Ascending aorta (tissue), 2 donors: ENCODE measurements at regions not wholly inside any gene's neighbourhood (a gene's known extent, or its start where the extent isn't known, plus 50 kb on each side); places are given as distances from the start of the nearest gene placed in this dataset.

Source experiments
- DNase-seq, 2 donors: peaks; one replicate each; pipeline ENCODE4 v3.0.0-alpha.2; 2019; ENCODE audit warnings: low spot score in 2 of 2
- H3K27ac ChIP-seq, 2 donors: fragments of 200-600 bp; sonication (generic); one replicate each; pipeline ENCODE4 v1.5.1; 2016 to 2017; ENCODE audit warnings: mild to moderate bottlenecking in 1 of 2
- H3K27me3 ChIP-seq: fragments of 200-600 bp; sonication (generic); one replicate; pipeline ENCODE4 v1.5.1; 2017
- H3K36me3 ChIP-seq, 2 donors: fragments of 200-600 bp; sonication (generic); one replicate each; pipeline ENCODE4 v1.5.1; 2016
- H3K4me1 ChIP-seq, 2 donors: fragments of 200-600 bp; sonication (generic); one replicate each; pipeline ENCODE4 v1.5.1; 2016 to 2017; ENCODE audit warnings: mild to moderate bottlenecking in 1 of 2
- H3K4me3 ChIP-seq, 2 donors: fragments of 200-600 bp; sonication (generic); one replicate each; pipeline ENCODE4 v1.5.1; 2016 to 2017; ENCODE audit warnings: mild to moderate bottlenecking in 1 of 2
- H3K9me3 ChIP-seq, 2 donors: fragments of 200-600 bp; sonication (generic); one replicate each; pipeline ENCODE4 v1.5.1; 2016
- CTCF ChIP-seq, 3 experiments: fragments of 200-600 bp in 2 of 3; fragments of 450-650 bp in 1 of 3; sonication (generic) in 2 of 3; IDR thresholded peaks; one replicate each; pipeline ENCODE4 v1.5.1; 2016 to 2019; ENCODE audit warnings: antibody characterized with exemption in 3 of 3, mild to moderate bottlenecking in 1 of 3, moderate library complexity in 1 of 3
- intact Hi-C: fragments of 100-400 bp; cut with DNase I; formaldehyde crosslinking; loops from one replicate; pipeline ENCODE4 v1.15.1; 2023

GRCh38 chr1:232555494-232556210, 74.3 kb downstream of the SIPA1L2 start:
- H3K4me1 ChIP-seq: peaks cover 0 to 7% of the 10 kb centered on the region in 2 donors
- TF ChIP-seq CTCF (IDR thresholded peaks at IDR 0.05): no peak
- no peak overlapping the region for H3K4me3 ChIP-seq
- no peaks in the 10 kb centered on the region for H3K36me3 ChIP-seq
- H3K9me3 ChIP-seq: no peaks in the 10 kb centered on the region
- intact Hi-C loops: no loop called here
- no peaks in the 10 kb centered on the region for H3K27me3 ChIP-seq
- H3K27ac ChIP-seq: no peak overlapping the region
- DNase-seq: no peak

GRCh38 chr1:232554409-232554808, 75.5 kb downstream of the SIPA1L2 start:
- H3K27me3 ChIP-seq: no peaks in the 10 kb centered on the region
- H3K36me3 ChIP-seq: no peaks in the 10 kb centered on the region
- no peak for DNase-seq
- no peaks in the 10 kb centered on the region for H3K9me3 ChIP-seq
- peak overlapping the region in 1 of 2 donors; percentile 77 for H3K27ac ChIP-seq
- no peak for TF ChIP-seq CTCF (IDR thresholded peaks at IDR 0.05)
- no peak overlapping the region for H3K4me3 ChIP-seq
- intact Hi-C loops: no loop called here
- peaks cover 0 to 7% of the 10 kb centered on the region in 2 donors for H3K4me1 ChIP-seq

- Histone ChIP-seq H3K27ac (peak overlapping the region in 1 of 2 donors; percentile 77), H3K4me3 (no peak overlapping the region), H3K36me3 (no peaks in the 10 kb centered on the region), H3K4me1 (peaks cover 0 to 7% of the 10 kb centered on the region in 2 donors), H3K27me3 (no peaks in the 10 kb centered on the region), H3K9me3 (no peaks in the 10 kb centered on the region)
- no peak for TF ChIP-seq CTCF (IDR thresholded peaks at IDR 0.05)
- intact Hi-C loops: no loop called here
- DNase-seq: no peak
These were observed 76.1 kb downstream of the SIPA1L2 start for GRCh38 chr1:232553809-232554208.

GRCh38 chr1:232553050-232553754, 76.7 kb downstream of the SIPA1L2 start:
- no peak overlapping the region for H3K4me3 ChIP-seq

GRCh38 chr1:232551386-232551785, 78.5 kb downstream of the SIPA1L2 start:
- Histone ChIP-seq H3K27me3 (no peaks in the 10 kb centered on the region), H3K4me3 (no peak overlapping the region), H3K4me1 (peaks cover 0 to 7% of the 10 kb centered on the region in 2 donors), H3K27ac (no peak overlapping the region), H3K9me3 (no peaks in the 10 kb centered on the region), H3K36me3 (no peaks in the 10 kb centered on the region)
- TF ChIP-seq CTCF (IDR thresholded peaks at IDR 0.05): no peak
- DNase-seq: no peak
- intact Hi-C loops: no loop called here

More at GRCh38 chr1:232553050-232553754, 76.7 kb downstream of the SIPA1L2 start:
- Histone ChIP-seq H3K4me1 (peaks cover 0 to 7% of the 10 kb centered on the region in 2 donors), H3K36me3 (no peaks in the 10 kb centered on the region), H3K27me3 (no peaks in the 10 kb centered on the region), H3K27ac (peak overlapping the region in 1 of 2 donors; percentile 77), H3K9me3 (no peaks in the 10 kb centered on the region)
- intact Hi-C loops: no loop called here
- peak in 1 of 2 donors; percentile 60 for DNase-seq
- no peak for TF ChIP-seq CTCF (IDR thresholded peaks at IDR 0.05)
